Epithelial cell of proximal tubule (primary cell): ENCODE measurements at regions not wholly inside any gene's neighbourhood (a gene's known extent, or its start where the extent isn't known, plus 50 kb on each side); places are given as distances from the start of the nearest gene placed in this dataset.
"Not testable (repeated sequence)": the region's sequence is repeated elsewhere in the genome, so short reads cannot be mapped to it uniquely, and the experiment has no call there.

ENCODE experiments used
- DNase-seq: peaks from one replicate; pipeline ENCODE4 v3.0.0-alpha.2; 2011; ENCODE audit warnings: low read depth
- H3K4me3 ChIP-seq: 2 replicates; pipeline ENCODE4 v1.5.1; 2011; ENCODE audit warnings: low read depth, mild to moderate bottlenecking, low read length
- CTCF ChIP-seq: conservative IDR thresholded peaks from 2 replicates; pipeline ENCODE4 v1.5.1; 2012; ENCODE audit warnings: low read depth, mild to moderate bottlenecking, low read length

GRCh38 chr16:33988012-33988411, 528.6 kb downstream of the TP53TG3F start:
- not testable (repeated sequence) for H3K4me3 ChIP-seq, DNase-seq

DNA sequence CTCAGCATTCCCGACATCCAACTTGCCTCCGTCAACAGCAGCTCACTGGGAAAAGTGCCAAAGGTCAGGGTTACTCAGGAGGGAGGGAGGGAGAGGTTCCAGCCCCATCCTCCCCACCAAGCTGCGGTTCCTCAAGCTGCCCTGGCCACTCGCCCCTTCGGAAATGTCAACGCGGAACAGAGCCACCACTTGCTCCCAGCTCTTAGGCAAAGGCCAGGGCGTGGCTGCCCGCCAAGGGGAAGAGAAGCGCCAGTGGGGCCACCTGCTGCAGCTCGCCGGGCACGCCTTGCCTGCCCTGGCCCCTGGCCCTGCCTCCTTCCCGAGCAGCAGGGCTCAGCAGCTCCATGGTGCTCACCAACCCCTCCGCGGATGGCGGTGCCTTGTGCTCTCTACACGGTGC, 531.1 kb downstream of the TP53TG3F start:
- not testable (repeated sequence) for H3K4me3 ChIP-seq, DNase-seq

DNA sequence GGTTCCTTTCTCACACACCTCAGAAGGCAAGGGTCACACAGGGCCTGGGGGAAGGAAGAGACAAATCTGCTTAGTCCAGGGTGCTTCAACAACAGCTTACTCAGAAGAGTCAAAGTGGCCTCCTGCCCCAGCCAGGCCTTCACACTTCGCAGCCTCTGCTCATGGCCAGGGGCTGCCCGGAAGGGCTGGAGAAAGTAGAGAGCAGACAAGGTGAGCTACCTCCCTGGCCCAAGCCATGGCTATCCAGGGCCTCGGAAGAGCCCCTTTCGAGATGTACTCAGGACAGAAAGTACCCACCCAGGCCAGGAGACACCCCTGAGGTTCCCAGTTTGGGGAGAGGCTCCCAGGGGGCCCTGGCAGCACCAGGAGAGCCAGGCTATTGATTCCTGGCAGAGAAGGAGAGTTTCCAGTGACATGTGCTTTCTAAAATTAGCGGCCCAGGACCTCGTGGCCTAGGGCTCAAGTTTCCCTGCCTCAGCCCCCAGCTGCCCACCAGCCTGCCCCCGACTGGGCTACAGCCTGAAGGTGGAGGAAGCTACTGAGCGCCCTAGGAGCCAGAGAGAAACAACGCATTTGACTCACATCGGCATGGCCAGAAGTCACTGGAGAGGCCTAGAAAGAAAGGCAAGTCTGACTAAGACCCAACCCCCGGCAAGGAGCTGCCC, 533.2 kb downstream of the TP53TG3F start:
- not testable (repeated sequence) for H3K4me3 ChIP-seq, DNase-seq

DNA sequence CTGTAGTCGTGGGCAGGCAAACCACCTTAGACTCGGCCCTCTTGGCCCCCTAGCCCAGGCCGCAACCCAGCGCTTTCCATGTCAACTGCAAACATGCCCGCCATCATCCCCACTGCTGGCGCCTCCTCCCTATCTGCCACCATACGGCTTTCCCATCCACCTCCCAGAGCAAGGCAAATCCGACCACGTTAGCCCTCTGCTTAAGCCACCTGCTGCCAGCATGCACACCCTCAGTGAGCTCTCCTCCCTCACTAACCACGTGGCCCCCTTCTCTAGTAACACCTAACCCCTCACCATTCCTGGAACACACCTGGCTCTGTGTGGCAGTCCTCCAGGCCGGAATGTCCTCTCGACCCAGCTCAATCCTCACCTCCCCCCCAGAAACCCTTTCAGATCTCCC, 534.8 kb downstream of the TP53TG3F start:
- DNase-seq, H3K4me3 ChIP-seq: not testable (repeated sequence)

DNA sequence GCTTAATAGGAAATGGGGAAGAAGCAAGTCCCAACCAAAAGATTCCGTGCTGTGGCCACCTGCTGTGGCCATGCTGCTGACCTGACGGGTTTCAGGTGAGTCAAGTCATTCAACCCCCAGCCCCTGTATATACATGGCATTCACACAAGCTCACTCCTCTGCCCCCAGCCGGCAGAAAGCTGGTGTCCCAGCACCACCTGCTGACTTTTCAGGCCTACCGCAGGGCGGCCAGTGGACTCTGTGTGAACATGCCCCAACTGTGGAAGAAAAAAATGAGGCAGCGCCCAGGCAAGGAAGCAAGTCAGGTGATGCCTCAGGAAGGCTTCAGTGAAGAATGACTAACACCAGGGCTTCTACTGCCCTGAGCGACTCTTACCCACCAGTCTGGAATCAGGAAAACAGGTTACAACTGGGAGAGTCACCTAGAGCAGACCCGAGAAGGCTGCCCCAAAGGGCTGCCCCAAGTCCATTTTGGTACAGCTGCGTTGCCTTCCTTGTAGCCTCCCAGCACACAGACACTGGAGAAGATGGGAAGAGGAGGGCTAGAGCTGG, 536.5 kb downstream of the TP53TG3F start:
- H3K4me3 ChIP-seq, DNase-seq: not testable (repeated sequence)

DNA sequence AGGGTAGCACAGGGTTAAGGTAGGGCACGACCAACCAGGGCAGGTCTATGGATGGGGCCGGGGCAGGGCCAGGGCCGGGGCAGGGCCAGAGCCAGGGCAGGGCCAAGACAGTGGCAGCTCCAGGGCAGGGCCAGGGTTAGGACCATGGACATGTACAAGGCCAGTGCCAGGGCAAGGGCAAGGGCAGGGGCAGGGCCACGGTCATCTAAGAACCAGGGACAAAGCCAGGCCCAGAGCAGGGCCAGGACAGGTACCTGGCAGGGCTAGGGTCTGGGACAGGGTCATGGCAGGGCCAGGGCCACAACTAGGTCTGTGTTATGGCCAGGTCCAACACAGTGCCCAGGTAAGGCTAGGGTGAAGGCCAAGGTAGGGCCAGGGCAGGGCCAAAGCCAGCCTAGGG, 541.8 kb downstream of the TP53TG3F start:
- not testable (repeated sequence) for DNase-seq, H3K4me3 ChIP-seq

DNA sequence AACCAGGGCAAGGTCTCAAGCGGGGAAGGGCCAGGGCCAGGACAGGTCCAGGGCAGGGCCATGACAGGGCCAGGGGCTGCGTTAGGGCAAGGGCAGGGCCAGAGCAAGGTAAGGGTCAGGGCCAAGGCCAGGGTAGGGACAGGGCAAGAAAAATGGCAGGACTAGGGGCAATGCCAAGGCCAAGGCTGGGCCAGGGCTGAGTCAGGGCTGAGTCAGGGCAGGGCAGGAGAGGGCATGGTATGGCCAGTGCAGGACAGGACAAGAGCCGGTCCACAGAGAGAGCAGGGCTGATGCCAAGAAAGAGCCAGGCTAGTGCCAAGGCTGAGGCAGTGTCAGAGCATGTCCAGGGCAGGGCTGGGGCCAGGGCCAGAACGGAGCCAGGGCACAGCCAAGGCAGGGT, 542.5 kb downstream of the TP53TG3F start:
- not testable (repeated sequence) for H3K4me3 ChIP-seq, DNase-seq

- not testable (repeated sequence) for H3K4me3 ChIP-seq, DNase-seq
Observed at GRCh38 chr16:34014841-34015820, 555.7 kb downstream of the TP53TG3F start.

DNA sequence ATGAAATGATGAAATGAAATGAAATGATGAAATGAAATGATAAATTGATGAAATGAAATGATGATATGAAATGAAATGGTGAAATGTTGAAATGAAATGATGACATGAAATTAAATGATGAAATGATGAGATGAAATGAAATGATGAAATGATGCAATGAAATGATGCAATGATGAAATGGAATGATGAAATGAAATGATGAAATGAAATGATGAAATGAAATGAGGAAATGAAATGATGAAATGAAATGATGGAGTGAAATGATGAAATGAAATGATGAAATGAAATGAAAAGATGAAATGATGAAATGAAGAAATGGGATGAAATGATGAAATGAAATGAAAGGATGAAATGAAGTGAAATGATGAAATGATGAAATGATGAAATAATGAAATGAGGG, 558.9 kb downstream of the TP53TG3F start:
- not testable (repeated sequence) for H3K4me3 ChIP-seq, DNase-seq

DNA sequence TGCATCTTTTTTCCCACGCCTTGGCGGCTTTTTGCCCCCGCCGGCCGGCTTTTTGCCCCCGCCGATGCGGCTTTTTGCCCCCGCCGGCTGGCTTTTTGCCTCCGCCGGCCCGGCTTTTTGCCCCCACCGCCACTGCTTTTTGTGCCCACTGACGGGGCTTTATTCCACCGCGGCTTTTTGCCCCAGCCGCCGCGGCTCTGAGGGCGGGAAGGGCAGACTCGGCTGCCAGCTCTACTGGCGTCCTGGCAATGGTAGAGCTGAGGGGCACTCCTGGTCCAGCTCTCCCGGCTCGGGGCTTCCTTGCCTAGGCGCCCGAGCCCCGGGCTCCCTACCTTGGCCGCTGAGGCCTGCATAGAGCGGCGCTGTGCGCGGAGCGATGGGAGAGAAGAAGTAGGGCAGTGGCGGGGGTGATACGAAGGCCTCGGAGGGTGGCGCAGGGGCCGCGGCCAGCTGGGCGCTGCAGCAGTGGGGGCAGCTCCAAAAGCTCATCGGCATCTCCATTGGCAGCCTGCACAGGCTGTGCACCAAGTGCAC, 591.4 kb downstream of the TP53TG3F start:
- no peak for TF ChIP-seq CTCF
- DNase-seq = no peak

GRCh38 chr16:34054137-34054536, 594.7 kb downstream of the TP53TG3F start:
- H3K4me3 ChIP-seq = no peak overlapping the region
- no peak for DNase-seq
- TF ChIP-seq CTCF = no peak

More for the DNA sequence above, 591.4 kb downstream of the TP53TG3F start:
- no peak overlapping the region for H3K4me3 ChIP-seq
